Fibroblast of pulmonary artery (primary cell): ENCODE measurements at regions not wholly inside any gene's neighbourhood (a gene's known extent, or its start where the extent isn't known, plus 50 kb on each side); places are given as distances from the start of the nearest gene placed in this dataset.

ENCODE experiments used
- DNase-seq: peaks from one replicate; pipeline ENCODE4 v3.0.0-alpha.2; 2010; ENCODE audit warnings: low read depth
- H3K4me3 ChIP-seq: replicated peaks from 2 replicates; pipeline ENCODE4 v1.5.1; 2011; ENCODE audit warnings: low read depth, mild to moderate bottlenecking, control low read depth, low read length, moderate library complexity
- TF ChIP-seq, protein P1 (sequence below): IDR thresholded peaks from 2 replicates; pipeline ENCODE4 v1.5.1; 2011; ENCODE audit warnings: mild to moderate bottlenecking, control low read depth, low read length, inconsistent platforms; ENCODE audit errors: missing control alignments

DNA sequence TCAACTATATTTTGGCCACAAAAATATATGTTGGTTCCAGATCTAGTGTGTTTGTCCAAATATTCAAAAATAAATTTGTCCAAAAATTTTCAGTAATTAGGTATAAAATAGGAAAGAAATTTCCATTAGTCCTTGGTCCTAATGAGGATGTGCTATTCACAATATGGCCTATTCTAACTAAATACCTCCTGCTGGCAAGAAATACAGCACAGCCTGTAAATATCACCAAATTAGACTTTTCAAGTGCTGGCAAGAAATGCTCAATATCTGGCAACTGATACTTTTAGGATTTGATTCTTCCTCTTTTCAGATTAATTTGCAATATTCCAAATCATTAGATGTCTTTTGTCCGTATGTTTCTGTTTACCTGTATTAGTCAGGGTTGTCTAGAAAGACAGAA lies 1446.2 kb downstream of the LRFN5 start:
- no peak for DNase-seq
- TF ChIP-seq, protein P1, sequence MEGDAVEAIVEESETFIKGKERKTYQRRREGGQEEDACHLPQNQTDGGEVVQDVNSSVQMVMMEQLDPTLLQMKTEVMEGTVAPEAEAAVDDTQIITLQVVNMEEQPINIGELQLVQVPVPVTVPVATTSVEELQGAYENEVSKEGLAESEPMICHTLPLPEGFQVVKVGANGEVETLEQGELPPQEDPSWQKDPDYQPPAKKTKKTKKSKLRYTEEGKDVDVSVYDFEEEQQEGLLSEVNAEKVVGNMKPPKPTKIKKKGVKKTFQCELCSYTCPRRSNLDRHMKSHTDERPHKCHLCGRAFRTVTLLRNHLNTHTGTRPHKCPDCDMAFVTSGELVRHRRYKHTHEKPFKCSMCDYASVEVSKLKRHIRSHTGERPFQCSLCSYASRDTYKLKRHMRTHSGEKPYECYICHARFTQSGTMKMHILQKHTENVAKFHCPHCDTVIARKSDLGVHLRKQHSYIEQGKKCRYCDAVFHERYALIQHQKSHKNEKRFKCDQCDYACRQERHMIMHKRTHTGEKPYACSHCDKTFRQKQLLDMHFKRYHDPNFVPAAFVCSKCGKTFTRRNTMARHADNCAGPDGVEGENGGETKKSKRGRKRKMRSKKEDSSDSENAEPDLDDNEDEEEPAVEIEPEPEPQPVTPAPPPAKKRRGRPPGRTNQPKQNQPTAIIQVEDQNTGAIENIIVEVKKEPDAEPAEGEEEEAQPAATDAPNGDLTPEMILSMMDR = no peak
- no peak overlapping the region for H3K4me3 ChIP-seq

DNA sequence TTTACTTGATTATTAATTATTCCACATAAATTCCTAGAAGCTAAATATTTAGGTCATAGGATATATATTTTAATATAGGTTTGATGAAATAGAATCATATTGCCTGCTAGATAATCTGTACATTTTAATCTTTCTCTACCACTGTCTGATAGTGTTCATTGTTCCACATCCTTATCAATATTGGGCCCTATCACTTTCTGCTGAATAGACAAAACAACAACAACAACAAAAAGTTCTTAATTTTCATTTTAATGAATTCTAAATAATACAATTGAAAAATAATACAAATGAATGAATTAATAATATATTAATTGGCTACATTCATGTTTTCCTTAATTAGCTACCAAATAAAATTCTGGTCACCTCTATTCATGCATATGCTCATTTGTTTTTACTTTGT lies 1437.2 kb downstream of the LRFN5 start:
- no peak overlapping the region for H3K4me3 ChIP-seq
- no peak for DNase-seq
- TF ChIP-seq, protein P1 = no peak

GRCh38 chr14:43042408-43042807 lies 1435.7 kb downstream of the LRFN5 start:
- no peak overlapping the region for H3K4me3 ChIP-seq
- no peak for DNase-seq
- TF ChIP-seq, protein P1 = no peak

DNA sequence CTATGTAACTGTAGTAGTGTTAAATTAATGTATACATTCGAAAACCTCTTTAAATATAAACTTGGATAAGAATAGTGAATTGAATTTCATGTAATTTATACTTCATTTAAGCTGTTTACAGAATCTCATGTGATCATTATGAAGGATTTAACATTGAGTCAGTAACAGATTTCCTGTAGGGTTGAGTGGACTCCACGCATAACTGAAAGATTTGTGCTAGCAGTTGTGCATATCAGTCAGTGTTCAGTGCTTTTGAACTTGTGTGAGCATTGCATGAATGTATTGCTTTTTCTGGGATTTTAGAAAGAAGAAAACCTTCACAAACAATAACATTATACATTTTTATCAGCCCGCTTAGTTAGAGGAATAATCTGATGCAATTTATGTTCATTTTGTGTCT lies 1435.3 kb downstream of the LRFN5 start:
- TF ChIP-seq, protein P1 = no peak
- DNase-seq = no peak
- no peak overlapping the region for H3K4me3 ChIP-seq

- DNase-seq = no peak
- H3K4me3 ChIP-seq = no peak overlapping the region
- TF ChIP-seq, protein P1 = no peak
These were observed 1434.5 kb downstream of the LRFN5 start for GRCh38 chr14:43041207-43041606.

GRCh38 chr14:43039881-43040280 lies 1433.2 kb downstream of the LRFN5 start:
- TF ChIP-seq, protein P1 = no peak

GRCh38 chr14:43031598-43031997 lies 1424.9 kb downstream of the LRFN5 start:
- no peak for DNase-seq
- TF ChIP-seq, protein P1 = no peak
- no peak overlapping the region for H3K4me3 ChIP-seq

More at GRCh38 chr14:43039881-43040280, 1433.2 kb downstream of the LRFN5 start:
- DNase-seq = no peak
- no peak overlapping the region for H3K4me3 ChIP-seq
